WERI-Rb-1 (cell line): ENCODE measurements at regions not wholly inside any gene's neighbourhood (a gene's known extent, or its start where the extent isn't known, plus 50 kb on each side); places are given as distances from the start of the nearest gene placed in this dataset.

ENCODE experiments used
- DNase-seq: peaks from one replicate; pipeline ENCODE4 v3.0.0-alpha.2; 2020
- H3K27ac ChIP-seq: fragments of 250-450 bp; sonication (Bioruptor Pico); 2 replicates; pipeline ENCODE4 v1.5.1; 2020; ENCODE audit warnings: mild to moderate bottlenecking, moderate library complexity
- H3K27me3 ChIP-seq: fragments of 250-450 bp; sonication (Bioruptor Pico); 2 replicates; pipeline ENCODE4 v1.5.1; 2021; ENCODE audit warnings: mild to moderate bottlenecking, low read depth, moderate library complexity; ENCODE audit not compliant: insufficient read depth, severe bottlenecking
- H3K36me3 ChIP-seq: fragments of 250-450 bp; sonication (Bioruptor Pico); 2 replicates; pipeline ENCODE4 v1.5.1; 2020; ENCODE audit warnings: mild to moderate bottlenecking, moderate library complexity
- H3K4me3 ChIP-seq: 2 replicates; pipeline ENCODE4 v1.5.1; 2011; ENCODE audit warnings: low read depth, mild to moderate bottlenecking, control low read depth, low read length
- H3K9me3 ChIP-seq: fragments of 250-450 bp; sonication (Bioruptor Pico); 2 replicates; pipeline ENCODE4 v1.5.1; 2021; ENCODE audit warnings: mild to moderate bottlenecking, moderate library complexity; ENCODE audit not compliant: severe bottlenecking
- TF ChIP-seq, protein P1 (sequence below): IDR thresholded peaks from 2 replicates; pipeline ENCODE4 v1.5.1; 2011; ENCODE audit warnings: low read depth, mild to moderate bottlenecking, control low read depth, inconsistent platforms, low read length

DNA sequence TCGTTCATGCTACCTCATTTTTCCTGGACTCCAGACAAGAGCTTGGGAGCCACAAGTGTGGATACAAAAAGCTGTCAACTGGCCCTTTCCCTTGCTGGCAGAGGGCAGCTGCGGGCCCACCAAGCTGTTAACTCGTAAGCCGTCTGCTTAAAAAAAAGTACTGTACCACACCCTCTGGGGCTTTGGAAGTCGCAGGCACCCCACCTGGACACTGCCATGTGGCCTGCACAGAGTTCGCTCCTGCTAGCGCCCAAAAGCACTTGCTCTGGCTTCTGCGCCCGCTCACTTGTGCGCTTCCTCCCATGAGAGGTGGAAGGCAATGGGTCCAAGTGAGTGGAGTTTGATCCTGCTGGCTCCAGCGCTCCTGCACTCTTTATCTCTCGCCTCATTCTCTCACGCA is 476.4 kb upstream of the FSTL5 start:
- Histone ChIP-seq H3K36me3 (no peaks in the 10 kb centered on the region), H3K27ac (no peak overlapping the region), H3K9me3 (no peaks in the 10 kb centered on the region), H3K27me3 (no peaks in the 10 kb centered on the region), H3K4me3 (no peak overlapping the region)
- DNase-seq = no peak
- TF ChIP-seq, protein P1, sequence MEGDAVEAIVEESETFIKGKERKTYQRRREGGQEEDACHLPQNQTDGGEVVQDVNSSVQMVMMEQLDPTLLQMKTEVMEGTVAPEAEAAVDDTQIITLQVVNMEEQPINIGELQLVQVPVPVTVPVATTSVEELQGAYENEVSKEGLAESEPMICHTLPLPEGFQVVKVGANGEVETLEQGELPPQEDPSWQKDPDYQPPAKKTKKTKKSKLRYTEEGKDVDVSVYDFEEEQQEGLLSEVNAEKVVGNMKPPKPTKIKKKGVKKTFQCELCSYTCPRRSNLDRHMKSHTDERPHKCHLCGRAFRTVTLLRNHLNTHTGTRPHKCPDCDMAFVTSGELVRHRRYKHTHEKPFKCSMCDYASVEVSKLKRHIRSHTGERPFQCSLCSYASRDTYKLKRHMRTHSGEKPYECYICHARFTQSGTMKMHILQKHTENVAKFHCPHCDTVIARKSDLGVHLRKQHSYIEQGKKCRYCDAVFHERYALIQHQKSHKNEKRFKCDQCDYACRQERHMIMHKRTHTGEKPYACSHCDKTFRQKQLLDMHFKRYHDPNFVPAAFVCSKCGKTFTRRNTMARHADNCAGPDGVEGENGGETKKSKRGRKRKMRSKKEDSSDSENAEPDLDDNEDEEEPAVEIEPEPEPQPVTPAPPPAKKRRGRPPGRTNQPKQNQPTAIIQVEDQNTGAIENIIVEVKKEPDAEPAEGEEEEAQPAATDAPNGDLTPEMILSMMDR = no peak

DNA sequence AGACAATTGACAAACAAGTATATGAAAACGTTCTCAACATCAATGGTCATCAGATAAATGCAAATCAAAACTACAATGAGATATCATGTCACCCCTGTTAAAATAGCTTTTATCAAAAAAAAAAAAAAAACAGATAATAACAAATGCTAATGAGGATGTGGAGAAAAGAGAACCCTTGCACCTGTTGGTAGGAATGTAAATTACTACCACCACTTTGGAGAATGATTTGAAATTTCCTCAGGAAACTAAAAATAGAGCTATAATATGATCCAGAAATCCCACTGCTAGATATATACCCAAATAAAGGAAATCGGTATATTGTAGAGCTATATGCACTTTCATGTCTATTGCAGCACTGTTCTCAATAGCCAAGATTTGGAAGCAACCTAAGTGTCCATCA is 470.6 kb upstream of the FSTL5 start:
- H3K27me3 ChIP-seq = no peaks in the 10 kb centered on the region
- no peak overlapping the region for H3K4me3 ChIP-seq
- no peak for DNase-seq
- H3K27ac ChIP-seq = no peak overlapping the region
- TF ChIP-seq, protein P1 = no peak
- H3K36me3 ChIP-seq = no peaks in the 10 kb centered on the region
- no peaks in the 10 kb centered on the region for H3K9me3 ChIP-seq

- Histone ChIP-seq H3K4me3 (no peak overlapping the region), H3K27ac (no peak overlapping the region), H3K9me3 (no peaks in the 10 kb centered on the region), H3K27me3 (no peaks in the 10 kb centered on the region), H3K36me3 (no peaks in the 10 kb centered on the region)
- no peak for DNase-seq
- TF ChIP-seq, protein P1 = no peak
Observed at GRCh38 chr4:162622664-162623063, 458.9 kb upstream of the FSTL5 start.

DNA sequence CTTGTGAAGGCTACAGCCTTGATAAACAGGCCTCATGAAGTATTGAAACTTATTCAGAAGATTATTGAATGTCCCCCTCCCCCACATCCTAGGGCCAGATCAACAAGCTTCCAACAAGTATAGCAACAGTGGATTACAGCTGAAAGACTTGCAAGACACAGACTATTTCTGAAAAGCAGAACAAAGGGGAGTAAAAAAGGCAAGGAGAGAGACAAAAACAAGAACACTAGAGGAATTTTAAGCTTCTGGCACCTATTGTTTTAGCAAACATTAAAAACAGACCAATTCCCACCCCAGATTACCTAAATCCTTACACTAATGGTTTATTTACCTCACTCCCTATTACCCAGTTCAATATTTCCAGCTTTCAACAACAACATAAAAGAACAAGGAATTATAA is 446.3 kb upstream of the FSTL5 start:
- DNase-seq = no peak
- Histone ChIP-seq H3K36me3 (no peaks in the 10 kb centered on the region), H3K27me3 (no peaks in the 10 kb centered on the region), H3K27ac (no peak overlapping the region), H3K4me3 (no peak overlapping the region), H3K9me3 (no peaks in the 10 kb centered on the region)
- TF ChIP-seq, protein P1 = no peak

- Histone ChIP-seq H3K9me3 (no peaks in the 10 kb centered on the region), H3K27me3 (no peaks in the 10 kb centered on the region), H3K36me3 (no peaks in the 10 kb centered on the region), H3K4me3 (no peak overlapping the region), H3K27ac (no peak overlapping the region)
- TF ChIP-seq, protein P1 = no peak
- no peak for DNase-seq
Observed at GRCh38 chr4:162586266-162586665, 422.5 kb upstream of the FSTL5 start.

DNA sequence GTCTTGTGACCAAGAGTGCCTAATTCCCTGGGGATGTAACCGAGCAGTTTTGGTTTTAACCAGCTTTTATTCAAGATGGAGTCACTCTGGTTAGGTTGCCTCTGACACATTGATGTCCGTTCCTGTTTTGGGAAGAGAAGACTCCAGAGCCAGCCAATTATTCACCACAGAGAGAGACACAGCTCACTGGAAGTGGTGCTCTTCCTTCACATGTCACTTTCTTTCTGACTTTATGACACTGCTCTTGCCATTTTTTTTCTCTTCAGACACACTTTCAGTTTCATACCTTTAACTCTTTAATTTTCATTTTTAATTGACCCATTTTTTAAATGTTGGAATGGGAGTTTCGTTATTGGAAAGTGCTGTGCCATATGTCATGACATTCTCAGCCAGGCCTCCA is 418.4 kb upstream of the FSTL5 start:
- no peak for DNase-seq
- H3K9me3 ChIP-seq = no peaks in the 10 kb centered on the region
- H3K4me3 ChIP-seq = no peak overlapping the region
- no peaks in the 10 kb centered on the region for H3K36me3 ChIP-seq
- no peak overlapping the region for H3K27ac ChIP-seq
- no peaks in the 10 kb centered on the region for H3K27me3 ChIP-seq
- TF ChIP-seq, protein P1 = no peak
